GM21447 (cell line): ENCODE measurements at regions not wholly inside any gene's neighbourhood (a gene's known extent, or its start where the extent isn't known, plus 50 kb on each side); places are given as distances from the start of the nearest gene placed in this dataset.
"Not testable (repeated sequence)": the region's sequence is repeated elsewhere in the genome, so short reads cannot be mapped to it uniquely, and the experiment has no call there.

Experiments
- ATAC-seq: cut with Tn5 transposase; IDR thresholded peaks from one replicate; pipeline ENCODE4 v1.9.1; 2021; ENCODE audit not compliant: unreplicated experiment

DNA sequence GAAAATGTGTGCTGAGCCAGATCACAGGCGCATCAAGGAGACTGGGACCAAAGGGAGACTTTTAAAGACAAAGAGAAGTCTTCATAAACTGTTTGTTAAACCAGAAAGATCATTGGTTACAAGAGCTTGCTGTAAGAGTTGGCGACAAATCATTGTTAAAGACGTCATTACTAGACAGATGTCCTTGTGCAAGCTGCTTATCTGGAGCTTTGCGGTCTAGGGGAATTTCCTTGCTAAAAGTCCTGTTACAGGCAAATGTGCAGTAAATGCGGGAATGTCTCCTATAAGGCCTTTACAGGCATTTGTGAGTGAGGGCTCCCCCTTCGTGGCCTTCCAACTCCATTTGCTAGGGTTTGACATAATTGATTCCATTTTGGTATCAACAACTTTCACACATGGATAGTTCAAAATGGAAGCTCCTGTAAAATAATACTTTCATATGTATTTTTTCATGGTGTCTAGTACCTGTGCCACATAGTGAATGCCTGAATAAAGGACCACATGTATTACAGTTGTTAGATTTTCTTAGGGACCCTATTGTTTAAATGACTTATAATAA, 362.4 kb downstream of the UTRN start:
- ATAC-seq, result no peak

DNA sequence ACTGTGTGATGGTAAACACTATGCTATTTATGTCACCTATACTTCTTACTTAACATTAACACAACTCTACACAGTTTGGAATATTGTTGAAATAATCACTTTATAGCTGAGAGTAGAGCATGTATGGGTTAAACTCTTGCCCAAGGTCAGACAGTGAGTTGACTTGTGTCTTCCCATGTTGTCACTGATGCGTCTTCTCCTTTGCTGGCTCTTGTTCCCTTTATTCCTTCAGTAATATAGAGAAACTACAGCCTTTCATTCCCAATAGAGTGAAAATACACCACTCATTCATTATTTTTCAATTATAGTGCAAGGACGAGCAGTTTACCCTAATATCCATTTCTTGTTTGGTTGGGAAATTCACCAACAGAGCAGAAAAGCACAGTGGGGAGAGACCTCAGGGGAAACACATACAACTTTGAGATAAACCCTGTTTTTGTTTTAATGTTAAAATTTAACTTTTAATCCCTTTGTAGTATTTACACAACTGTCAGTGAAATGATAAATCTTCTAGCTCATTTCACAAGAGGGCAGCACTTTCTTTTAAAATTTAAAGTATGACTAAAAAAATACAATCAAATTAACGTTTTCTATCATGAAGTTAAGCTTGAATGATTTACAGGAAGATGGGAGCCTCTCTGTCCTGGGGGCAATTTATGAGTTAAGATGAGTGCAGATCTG, 363.0 kb downstream of the UTRN start:
- ATAC-seq, result no peak

DNA sequence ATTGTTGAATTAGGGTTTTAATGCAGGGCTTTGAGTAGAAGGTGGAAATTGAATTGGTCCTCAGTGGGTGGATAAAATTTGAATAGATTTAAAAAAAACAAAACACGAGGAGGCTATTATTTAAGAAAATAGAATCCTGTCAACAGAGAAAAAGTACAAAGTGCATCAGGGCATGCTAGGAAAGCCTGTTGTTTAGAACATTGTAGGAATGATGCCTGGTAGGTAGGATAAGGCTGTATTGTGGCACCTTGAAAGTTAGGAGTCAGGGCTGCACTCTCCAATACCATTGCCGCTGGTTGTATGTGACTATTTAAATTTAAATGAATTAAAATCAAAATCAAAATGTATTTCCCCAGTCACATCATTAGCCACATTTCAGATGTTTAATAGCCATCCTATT, 363.9 kb downstream of the UTRN start:
- ATAC-seq, result no peak

DNA sequence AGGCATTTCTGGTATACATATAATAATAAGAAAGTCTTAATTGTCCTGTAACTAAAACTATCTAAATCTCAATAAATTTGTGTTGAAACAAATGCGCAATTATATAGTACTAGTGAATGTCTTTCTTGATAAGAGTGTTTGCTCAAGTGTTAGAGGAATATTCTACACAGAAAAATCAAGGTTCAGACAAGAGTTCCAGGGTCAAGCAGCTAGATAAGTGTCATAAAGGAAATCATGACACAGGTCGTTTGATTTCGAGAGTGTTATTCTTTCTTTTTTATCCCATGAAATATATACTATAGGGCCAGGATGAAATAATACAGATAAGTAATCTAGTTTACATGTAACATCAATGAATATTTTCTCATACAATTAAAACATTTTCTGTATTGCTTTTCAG, 366.1 kb downstream of the UTRN start:
- ATAC-seq, result no peak

DNA sequence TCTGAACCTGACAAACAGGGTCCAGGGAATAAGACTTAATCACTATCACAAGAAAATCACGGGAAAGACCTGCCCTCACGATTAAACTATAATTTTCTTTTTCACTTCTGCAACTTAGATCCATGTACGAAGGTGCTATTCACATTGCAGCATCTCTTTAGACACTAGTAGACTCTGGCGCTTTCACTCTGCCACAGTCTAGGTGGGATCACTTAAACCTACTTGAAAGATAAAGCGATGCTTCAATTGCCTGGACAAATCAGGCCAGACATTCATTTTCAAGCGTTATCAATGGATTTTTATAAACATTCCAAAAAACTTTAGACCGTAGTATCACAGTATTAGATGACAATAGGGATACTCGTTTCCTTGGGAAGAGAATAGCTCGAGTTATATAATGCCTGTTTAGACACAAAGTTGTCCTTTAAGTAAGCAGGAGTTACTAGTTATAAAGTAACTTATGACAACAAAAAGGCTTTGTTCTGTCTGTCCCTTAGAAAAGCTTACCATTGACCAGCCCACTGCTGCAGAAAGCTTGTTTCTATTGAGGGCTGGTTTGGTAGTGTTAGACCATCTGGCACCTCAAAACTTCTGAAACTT, 367.3 kb downstream of the UTRN start:
- no peak for ATAC-seq

DNA sequence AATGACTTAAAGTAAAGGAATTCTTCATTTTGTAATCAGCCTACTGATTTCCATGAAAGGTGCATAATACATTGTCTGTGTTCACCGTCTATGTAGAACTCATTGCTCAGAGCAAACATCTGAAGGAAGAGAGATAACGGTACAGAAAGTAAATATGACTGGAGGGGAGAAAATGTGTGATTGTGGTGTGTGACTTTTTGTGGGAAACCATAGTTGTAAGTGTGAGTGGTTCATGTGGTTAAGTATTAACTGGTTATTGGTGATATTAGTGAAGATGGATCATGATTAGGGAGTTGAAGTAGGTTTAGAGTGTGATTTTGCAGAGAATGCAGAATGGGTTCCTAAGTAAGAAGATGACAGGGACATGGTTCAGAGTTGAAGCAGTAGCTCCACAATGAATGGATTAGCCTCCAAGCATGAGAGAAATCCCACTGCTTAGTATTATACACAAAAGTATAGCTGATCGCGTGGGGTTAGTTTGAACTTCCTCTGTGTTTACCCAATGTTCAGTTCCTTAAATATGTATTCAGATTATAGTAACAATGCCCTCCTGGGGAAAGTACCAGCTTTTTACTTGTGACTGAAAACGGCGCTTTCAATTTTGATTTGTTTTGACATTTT, 368.9 kb downstream of the UTRN start:
- ATAC-seq, result peak; percentile 93

DNA sequence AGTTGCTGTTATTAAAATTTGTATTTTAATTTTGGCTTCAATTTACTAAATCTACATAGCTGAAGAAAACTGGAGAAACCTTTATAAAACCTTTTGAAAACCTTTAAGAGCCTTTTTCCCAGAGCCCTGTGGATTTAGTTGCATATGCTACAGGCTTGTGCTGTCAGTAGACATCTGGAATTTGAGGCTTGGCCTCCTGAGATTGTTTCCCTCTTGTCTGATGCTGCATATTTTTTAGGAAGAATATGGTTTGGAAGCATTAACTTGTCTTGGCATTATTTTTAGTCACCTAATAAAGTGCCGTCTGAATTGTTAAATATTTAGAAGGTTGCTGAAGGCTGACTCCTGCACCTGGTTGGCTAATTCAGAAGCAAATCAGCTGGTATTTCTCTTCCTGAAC, 369.4 kb downstream of the UTRN start:
- peak; percentile 9 for ATAC-seq

DNA sequence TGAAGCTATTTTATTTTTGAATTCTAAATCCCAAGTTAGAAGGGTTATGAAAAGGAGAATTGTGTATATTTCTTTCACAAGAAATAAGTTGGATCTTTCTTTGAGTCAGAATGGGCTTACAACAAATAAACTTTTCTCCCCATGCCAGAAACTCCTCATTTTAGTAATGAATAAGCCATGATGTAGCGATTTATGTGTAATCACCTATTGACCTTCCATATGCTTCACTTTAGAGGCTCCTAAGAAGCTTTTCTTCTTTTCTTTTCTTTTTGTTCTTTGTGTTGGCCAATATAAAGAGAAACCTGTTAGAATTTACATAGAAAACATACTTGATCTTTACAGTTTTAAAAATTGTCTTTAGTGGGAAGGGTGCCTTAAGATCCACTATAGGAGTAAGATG, 370.2 kb downstream of the UTRN start:
- ATAC-seq, result no peak

DNA sequence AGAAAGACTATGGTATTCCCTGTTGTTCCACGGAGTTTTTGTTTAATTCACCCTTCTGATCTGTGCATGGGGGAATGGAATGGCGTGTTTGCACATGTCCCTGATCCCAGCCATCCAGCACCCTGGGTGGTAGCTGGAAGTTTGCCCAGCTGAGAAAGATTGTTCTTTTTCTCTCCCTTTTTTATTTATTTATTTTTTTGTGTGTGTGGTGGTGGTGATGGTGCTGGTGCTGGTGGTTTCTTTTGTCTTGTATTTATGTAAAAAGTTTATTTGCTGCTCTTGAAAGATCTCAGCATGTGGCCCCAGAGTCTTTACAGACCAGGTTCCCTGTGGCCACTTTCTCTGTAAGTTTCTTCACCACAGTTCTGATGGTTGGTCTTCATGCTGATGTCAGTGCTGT, 372.6 kb downstream of the UTRN start:
- ATAC-seq, result no peak

DNA sequence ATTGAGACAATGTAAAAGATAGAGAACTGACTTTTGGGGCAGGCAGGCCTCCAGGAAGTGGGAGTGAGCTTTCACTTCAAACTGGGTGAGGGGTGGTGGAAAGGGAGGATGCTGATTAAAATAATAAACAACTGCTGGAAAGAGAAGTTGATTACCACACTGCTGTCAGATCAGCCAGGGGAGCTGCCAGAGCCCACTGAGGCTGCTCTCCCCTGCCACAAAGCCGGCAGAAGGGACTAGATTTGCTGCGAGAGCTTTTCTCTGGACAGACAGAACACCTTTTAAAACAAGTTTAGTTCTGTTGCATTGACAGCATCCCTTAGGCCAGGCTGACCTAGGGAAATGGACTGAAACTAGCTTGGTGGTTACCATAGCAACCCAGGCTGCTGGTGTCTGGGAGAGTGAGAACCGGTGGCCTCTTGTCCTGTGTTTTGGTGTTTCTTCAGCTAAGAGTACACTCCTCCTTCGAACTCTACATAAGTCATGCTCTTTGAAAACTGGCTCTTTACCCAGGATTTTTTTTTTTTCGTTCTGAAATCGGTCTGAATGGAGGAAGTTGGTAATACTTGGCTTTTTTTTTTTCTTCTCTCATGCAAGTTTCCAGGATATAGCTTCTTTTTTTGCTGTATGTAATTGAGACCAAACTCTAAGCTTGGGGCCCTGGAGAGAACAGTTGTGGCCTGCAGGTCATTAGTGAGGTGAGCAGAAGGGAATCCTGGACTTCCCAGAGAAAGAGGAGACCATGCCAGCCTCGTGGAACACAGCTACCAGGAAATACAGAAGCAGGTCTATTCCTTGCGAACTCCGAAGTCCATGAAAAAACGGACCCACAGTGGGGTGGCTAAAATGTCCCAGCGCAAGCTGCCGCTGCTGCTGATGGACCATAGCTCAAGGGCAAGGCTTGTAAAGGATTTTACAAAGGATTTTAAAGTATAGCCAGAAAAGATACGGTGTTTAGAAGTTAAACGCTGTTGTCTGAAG, 374.4 kb downstream of the UTRN start:
- ATAC-seq, result peak; percentile 73

DNA sequence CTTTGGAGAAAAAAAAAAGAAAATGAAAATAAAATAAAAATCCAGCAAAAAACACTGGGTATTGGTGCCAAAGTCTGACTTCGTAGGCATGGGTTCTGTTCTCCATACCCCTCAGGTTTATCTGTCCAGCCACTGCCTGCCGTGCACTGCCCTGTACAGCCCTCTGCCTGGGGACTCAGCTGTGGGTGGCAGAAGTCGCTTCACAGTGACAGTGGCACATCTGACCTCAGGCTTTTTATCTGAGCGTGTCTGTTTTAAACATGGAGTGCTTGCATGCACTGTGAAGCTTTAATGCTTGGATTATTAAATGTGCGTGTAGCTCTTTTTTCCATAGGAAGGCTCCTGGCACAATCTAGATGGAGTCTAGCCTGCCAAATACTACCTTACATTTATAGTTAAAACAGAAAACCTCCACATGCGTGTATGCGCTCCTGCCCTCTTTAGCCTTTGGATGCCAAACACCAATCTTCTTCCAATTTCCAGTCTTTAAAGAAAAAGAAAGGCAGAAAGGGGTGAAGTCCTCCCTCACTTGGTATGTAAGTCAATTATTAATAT, 375.5 kb downstream of the UTRN start:
- no peak for ATAC-seq

DNA sequence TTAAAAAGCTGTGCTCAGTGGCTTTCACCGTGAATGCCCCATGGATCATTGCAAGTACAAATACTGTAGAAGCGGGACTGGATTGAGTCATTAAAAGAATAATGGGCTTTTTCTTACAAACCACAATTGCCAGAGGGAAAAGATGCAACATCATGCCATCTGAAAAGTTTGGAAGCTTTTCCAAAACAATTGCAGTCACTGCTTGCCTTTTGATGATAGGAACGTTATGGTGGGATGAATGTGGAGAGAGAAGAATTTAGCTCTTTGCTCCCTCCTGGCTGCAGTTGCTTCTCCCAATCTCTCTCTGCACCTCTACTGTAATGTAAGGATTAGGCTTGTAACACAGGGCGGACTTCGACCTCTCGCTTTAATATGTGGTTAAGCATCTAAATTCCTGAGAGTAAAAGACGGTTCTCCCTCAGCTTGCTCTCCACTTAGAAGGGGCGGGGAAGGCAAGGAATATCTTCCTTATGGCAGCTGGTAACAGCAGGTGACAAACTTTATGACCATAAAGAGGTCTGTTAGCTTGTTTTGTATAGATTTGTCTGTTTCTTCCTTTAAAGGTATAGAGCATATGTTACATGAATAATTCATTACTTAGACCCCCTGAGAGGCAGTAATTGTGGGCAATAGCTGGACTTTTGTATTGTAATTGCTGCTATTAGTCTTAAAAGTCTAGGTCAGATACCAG, 376.1 kb downstream of the UTRN start:
- no peak for ATAC-seq

DNA sequence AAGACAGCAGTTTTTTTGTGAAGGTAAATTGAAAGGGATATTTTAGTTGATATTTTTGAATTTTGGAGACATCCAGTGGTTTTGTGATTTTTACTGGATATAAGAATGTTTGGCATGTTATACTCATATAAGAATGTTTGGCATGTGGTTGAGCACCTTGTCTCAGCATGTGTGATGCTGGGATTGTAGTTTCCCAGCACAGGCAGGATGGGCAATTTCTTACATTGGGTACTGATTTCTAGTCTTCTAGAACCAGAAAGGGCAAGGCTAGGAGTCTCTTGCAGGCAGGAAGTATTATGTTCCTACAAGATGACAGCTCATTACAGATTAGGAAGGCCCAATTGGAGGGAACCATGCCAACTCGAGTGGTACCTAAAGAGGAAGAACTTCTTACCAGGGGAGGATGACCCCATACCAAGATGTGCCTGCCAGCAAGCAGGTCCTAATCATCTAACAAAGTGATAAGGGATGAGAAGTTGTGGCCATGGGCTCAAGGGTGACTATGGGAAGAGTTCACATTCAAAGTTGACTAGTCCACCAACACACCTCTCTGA, 377.8 kb downstream of the UTRN start:
- no peak for ATAC-seq

DNA sequence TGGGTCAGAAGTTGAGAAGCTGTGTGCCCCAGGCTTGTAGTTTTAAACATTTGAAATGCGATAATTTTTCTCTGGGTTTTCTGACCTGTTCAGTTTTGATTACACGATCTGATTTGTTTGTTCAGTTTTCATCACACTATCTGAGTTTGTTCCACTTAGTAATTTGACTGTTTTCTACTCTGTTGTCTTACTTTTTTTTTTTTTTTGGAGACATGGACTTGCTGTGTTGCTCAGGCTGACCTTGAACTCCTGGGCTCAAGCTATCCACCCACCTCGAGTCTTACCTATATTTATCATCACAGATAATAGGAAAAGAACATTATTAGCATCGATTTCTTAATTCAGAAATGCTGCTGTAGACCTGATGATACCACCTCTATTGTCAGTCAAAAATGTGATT, 379.1 kb downstream of the UTRN start:
- ATAC-seq, result no peak

DNA sequence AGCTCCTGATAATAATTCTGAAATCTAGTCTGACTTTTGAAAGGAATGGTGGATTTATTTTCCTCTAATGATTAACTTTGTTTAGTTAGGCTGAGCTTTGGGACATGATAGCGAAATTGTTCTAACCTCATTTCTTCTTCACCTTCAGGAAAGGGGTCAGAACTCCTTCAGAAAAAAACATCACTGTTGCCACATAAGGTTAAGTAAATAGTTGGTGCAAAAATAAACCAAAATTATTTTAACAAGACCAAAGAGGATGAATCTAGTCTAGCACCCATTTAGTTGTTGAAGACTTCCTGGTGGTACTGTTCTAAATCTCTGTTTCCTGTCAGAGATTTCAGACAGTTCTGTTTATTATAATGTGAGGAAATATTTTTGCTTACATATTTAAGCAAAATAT, 379.8 kb downstream of the UTRN start:
- no peak for ATAC-seq

DNA sequence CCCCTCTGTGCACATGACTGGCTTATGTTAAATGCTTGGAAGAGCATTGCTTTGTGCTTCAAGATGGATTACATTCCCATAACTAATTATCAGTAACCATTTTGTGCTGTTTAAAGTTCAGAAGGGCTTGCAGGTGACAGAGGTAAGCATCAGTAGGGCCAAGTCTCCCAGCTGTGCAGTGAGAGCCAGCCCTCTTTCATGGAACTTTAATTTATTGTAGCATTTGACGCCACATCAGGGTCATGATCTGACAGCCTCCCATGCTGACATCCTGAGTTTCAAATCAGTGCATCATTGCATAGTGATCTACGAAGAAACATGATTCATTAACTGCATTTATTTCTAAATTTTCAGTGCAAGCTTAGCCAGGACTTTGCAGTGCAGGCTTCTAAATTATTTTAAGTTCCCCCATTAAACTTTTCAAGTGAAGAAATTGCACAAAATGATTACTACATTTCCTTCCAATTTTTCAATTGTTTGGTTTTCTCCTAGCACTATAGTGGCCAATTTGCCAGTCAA, 380.9 kb downstream of the UTRN start:
- no peak for ATAC-seq

DNA sequence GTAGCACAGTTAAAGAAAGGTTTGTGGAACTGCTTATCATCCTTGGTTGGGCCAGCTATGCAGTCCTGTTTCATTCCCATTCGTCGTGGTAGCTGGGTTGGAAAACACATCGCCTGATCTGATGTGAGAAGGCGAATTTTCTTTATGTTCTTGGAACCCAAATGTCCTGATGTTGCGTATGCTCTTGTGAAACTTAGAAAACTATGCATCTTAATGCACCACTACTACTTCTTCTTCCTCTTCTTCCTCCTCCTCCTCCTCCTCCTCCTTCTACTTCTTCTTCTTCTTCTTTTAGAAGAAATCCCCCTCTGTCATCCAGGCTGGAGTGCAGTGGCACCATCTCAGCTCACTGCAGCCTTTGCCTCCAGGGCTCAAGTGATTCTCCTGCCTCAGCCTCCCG, 381.6 kb downstream of the UTRN start:
- ATAC-seq, result no peak

DNA sequence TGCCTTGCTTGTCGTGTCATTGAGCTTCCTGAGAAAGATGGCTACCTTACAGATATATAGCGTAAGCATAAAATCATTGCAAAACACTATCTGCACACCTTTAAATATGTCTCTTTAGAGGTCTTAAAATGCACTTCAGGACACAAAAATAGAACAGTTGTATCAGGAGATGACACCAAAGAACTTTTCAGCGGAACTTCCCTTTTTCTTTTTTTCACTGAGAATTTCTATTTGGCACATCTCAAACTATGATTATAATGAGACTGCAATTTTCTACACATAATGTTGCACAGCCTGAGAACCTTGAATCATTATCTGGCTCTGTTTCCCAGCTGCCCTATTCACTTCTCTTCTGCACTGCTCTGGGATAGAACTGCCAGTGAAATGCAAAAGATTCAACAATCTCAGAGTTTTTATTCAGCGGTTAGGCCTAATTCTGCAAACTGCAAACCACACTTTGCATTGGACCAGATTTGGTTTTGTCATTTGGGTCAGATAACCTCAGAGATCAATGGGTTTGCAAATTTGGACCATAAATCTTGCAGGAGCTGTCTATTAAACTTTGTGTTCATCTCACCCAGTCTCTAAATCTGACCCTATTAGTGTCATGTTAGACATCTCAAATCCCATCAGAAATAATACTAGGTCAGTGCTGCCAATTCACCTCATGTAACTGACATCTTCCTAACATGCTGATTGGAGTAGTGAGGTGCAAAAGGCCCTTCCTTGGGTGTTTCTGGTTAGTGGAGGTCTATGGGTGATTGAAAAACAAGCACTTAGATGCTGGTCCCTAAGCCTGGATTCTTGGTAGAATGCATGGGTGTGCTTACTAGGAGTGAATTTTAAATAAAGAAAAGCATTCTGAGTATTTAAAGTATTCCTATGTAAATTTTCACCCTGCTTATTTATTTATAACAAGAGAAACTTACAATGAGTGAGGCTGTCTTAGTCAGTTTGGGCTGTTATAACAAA, 382.7 kb downstream of the UTRN start:
- no peak for ATAC-seq

DNA sequence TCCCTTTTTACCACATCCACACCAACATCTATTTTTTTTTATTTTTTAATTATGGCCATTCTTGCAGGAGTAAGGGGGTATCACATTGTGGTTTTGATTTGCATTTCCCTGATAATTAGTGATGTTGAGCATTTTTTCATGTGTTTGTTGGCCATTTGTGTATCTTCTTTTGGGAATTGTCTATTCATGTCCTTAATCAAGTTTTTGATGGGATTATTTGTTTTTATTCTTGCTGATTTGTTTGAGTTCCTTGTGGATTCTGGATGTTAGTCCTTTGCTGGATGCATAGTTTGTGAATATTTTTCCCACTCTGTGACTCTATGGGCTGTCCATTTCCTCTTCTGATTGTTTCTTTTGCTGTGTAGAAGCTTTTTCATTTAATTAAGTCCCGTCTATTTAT, 385.1 kb downstream of the UTRN start:
- not testable (repeated sequence) for ATAC-seq
